MCF 10A (cell line): ENCODE measurements at regions not wholly inside any gene's neighbourhood (a gene's known extent, or its start where the extent isn't known, plus 50 kb on each side); places are given as distances from the start of the nearest gene placed in this dataset.

Experiments used
- BruUV-seq: library from RNA; stranded (reverse); fragments of 400-500 nt; replicated peaks from 2 replicates; lab custom pipeline; 2021; lab: Mats Ljungman, UMichigan
- CTCF ChIA-PET: fragments of 300-600 bp; sonication (Branson Sonifier 250); formaldehyde crosslinking; extraction: SDS; loops from one replicate; lab custom pipeline; 2021; ENCODE audit warnings: antibody characterized with exemption, inconsistent platforms; lab: Yijun Ruan, JAX
- POLR2A ChIA-PET: fragments of 300-600, 350-650 bp; sonication (Branson Sonifier 250); formaldehyde crosslinking; extraction: SDS; loops from one replicate; lab custom pipeline; 2020; ENCODE audit warnings: antibody characterized with exemption, inconsistent platforms; lab: Yijun Ruan, JAX
- DNase-seq: peaks from one replicate; pipeline ENCODE4 v3.0.0-alpha.2; 2018; ENCODE audit not compliant: unreplicated experiment
- H3K27ac Mint-ChIP-seq: one replicate; pipeline ENCODE4 v1.8.0; 2022; ENCODE audit warnings: mild to moderate bottlenecking, low read depth, mixed read lengths; ENCODE audit not compliant: unreplicated experiment
- H3K27me3 Mint-ChIP-seq: one replicate; pipeline ENCODE4 v1.8.0; 2022; ENCODE audit warnings: mixed read lengths; ENCODE audit not compliant: insufficient read depth, unreplicated experiment
- H3K36me3 Mint-ChIP-seq: one replicate; pipeline ENCODE4 v1.8.0; 2022; ENCODE audit warnings: mild to moderate bottlenecking, moderate library complexity, mixed read lengths; ENCODE audit not compliant: insufficient read depth, unreplicated experiment
- H3K4me1 Mint-ChIP-seq: one replicate; pipeline ENCODE4 v1.8.0; 2022; ENCODE audit warnings: mixed read lengths; ENCODE audit not compliant: insufficient read depth, unreplicated experiment
- H3K4me3 Mint-ChIP-seq: one replicate; pipeline ENCODE4 v1.8.0; 2022; ENCODE audit warnings: mild to moderate bottlenecking, moderate library complexity, mixed read lengths; ENCODE audit not compliant: unreplicated experiment
- H3K9me3 Mint-ChIP-seq: one replicate; pipeline ENCODE4 v1.8.0; 2022; ENCODE audit warnings: mixed read lengths; ENCODE audit not compliant: unreplicated experiment
- CTCF ChIP-seq: fragments of 200-600 bp; IDR thresholded peaks from one replicate; pipeline ENCODE4 v1.8.0; 2022; ENCODE audit warnings: antibody characterized with exemption, mild to moderate bottlenecking; ENCODE audit not compliant: unreplicated experiment
- intact Hi-C: fragments of 100-400 bp; cut with micrococcal nuclease; formaldehyde crosslinking; loops from 2 replicates; pipeline ENCODE4 v1.14.1; 2022

GRCh38 chr5:71891856-71892255 is 172.8 kb downstream of the CARTPT start:
- peaks cover 7% of the 10 kb centered on the region for H3K4me1 Mint-ChIP-seq
- DNase-seq = no peak
- H3K27ac Mint-ChIP-seq = no peak overlapping the region
- CTCF ChIA-PET = no interaction called here
- peaks cover 4% of the 10 kb centered on the region for H3K36me3 Mint-ChIP-seq
- H3K4me3 Mint-ChIP-seq = no peak overlapping the region
- intact Hi-C loops = no loop called here
- peaks cover 8% of the 10 kb centered on the region for H3K9me3 Mint-ChIP-seq
- no TSS peak for BruUV-seq
- TF ChIP-seq CTCF = no peak
- POLR2A ChIA-PET = no interaction called here
- H3K27me3 Mint-ChIP-seq = peaks cover 11% of the 10 kb centered on the region

- intact Hi-C loops = no loop called here
- CTCF ChIA-PET = interaction anchor here (1.0 kb wide), 1 partner anchor 30 kb away, joined by 3 read pairs; no protein-coding TSS in a partner anchor
- Mint-ChIP-seq H3K4me3 (no peak overlapping the region), H3K9me3 (peaks cover 8% of the 10 kb centered on the region), H3K36me3 (peaks cover 4% of the 10 kb centered on the region), H3K27ac (no peak overlapping the region), H3K4me1 (peaks cover 7% of the 10 kb centered on the region), H3K27me3 (peaks cover 11% of the 10 kb centered on the region)
- POLR2A ChIA-PET = interaction anchor here (0.9 to 1.2 kb wide), 2 partner anchors 14 to 16 kb away, joined by 3 to 4 read pairs; no protein-coding TSS in a partner anchor
- BruUV-seq = no TSS peak
- no peak for DNase-seq
- TF ChIP-seq CTCF = no peak
These were observed 173.7 kb downstream of the CARTPT start for GRCh38 chr5:71892641-71893365.

- H3K4me3 Mint-ChIP-seq = no peak overlapping the region
- CTCF ChIA-PET = interaction anchor here (1.0 kb wide), 1 partner anchor 29 kb away, joined by 3 read pairs; no protein-coding TSS in a partner anchor
- no peak for DNase-seq
- peaks cover 7% of the 10 kb centered on the region for H3K4me1 Mint-ChIP-seq
- no peak for TF ChIP-seq CTCF
- peaks cover 3% of the 10 kb centered on the region for H3K9me3 Mint-ChIP-seq
- H3K27me3 Mint-ChIP-seq = peaks cover 11% of the 10 kb centered on the region
- H3K36me3 Mint-ChIP-seq = peaks cover 4% of the 10 kb centered on the region
- POLR2A ChIA-PET = interaction anchor here (0.9 to 1.2 kb wide), 2 partner anchors 13 to 15 kb away, joined by 3 to 4 read pairs; no protein-coding TSS in a partner anchor
- H3K27ac Mint-ChIP-seq = no peak overlapping the region
- intact Hi-C loops = no loop called here
- BruUV-seq = no TSS peak
These were observed 174.4 kb downstream of the CARTPT start for GRCh38 chr5:71893451-71893850.

- peaks cover 7% of the 10 kb centered on the region for H3K4me1 Mint-ChIP-seq
- DNase-seq = no peak
- POLR2A ChIA-PET = interaction anchor here (0.8 to 1.2 kb wide), 2 partner anchors 15 to 28 kb away, joined by 3 to 4 read pairs; no protein-coding TSS in a partner anchor
- H3K4me3 Mint-ChIP-seq = no peak overlapping the region
- CTCF ChIA-PET = interaction anchor here (0.6 kb wide), 1 partner anchor 11 kb away, joined by 3 read pairs; no protein-coding TSS in a partner anchor
- H3K27ac Mint-ChIP-seq = no peak overlapping the region
- H3K27me3 Mint-ChIP-seq = peaks cover 11% of the 10 kb centered on the region
- no peak for TF ChIP-seq CTCF
- H3K9me3 Mint-ChIP-seq = no peaks in the 10 kb centered on the region
- intact Hi-C loops = no loop called here
- no TSS peak for BruUV-seq
- H3K36me3 Mint-ChIP-seq = peaks cover 4% of the 10 kb centered on the region
These were observed 175.0 kb downstream of the CARTPT start for GRCh38 chr5:71894091-71894490.
